DMS53 treated with DMSO at 0.1 percent for 48 hours (cell line): ENCODE measurements at regions not wholly inside any gene's neighbourhood (a gene's known extent, or its start where the extent isn't known, plus 50 kb on each side); places are given as distances from the start of the nearest gene placed in this dataset.
"Not testable (repeated sequence)": the region's sequence is repeated elsewhere in the genome, so short reads cannot be mapped to it uniquely, and the experiment has no call there.

ENCODE experiments used
- DNase-seq: peaks from one replicate; lab custom pipeline; 2025; ENCODE audit not compliant: unreplicated experiment; lab: John Stamatoyannopoulos, UW

DNA sequence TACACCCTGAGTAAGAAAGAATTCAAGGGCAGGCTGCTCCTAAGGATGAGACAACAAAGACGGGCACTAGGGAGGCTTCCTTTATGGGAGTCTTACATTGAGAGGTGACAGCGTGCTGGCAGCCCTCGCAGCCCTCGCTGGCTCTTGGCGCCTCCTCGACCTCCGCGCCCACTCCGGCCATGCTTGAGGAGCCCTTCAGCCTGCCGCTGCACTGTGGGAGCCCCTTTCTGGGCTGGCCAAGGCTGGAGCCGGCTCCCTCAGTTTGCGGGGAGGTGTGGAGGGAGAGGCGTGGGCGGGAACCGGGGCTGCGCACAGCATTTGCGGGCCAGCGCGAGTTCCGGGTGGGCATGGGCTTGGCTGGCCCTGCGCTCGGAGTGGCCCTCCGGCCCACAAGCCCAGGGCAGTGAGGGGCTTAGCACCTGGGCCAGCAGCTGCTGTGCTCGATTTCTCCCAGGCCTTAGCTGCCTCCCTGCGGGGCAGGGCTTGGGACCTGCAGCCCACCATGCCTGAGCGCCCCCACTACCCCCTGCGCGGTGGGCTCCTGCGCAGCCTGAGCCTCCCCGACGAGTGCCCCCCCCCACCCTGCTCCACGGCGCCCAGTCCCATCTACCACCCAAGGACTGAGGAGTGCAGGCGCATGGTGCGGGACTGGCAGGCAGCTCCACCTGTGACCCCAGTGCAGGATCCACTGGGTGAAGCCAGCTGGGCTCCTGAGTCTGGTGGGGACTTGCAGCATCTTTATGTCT, 75.3 kb downstream of the BARX1 start:
- not testable (repeated sequence) for DNase-seq

DNA sequence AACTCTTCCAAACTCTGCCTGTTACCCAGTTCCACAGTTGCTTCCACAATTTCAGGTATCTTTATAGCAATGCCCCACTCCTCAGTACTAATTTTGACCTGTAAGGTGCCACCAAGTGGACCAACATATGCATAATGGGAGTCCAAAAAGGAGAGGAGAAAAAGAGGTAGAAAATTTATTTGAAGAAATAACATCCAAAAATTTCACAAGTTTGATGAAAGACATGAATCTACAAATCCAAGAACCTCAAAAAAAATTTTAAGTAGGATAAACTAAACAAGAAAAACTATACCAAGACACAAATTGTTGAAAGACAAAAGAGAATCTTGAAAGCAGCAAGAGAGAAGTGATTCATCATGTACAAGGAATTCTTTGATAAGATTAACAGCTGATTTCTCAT, 79.8 kb downstream of the BARX1 start:
- DNase-seq: no peak

DNA sequence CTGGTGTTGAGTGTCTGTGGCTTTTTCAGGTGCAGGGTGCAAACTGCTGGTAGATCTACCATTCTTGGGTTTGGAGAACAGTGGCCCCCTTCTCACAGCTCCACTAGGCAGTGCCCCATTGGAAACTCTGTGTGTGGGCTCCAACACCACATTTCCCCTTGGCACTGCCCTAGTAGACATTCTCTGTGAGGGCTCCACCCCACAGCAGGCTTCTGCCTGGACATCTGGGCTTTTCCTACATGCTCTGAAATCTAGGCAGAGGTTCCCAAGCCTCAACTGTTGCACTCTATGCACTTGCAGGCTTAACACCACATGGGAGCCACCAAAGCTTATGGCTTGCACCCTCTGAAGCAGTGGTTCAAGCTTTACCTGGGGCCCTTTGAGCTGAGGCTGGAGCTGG, 80.9 kb downstream of the BARX1 start:
- DNase-seq: no peak

GRCh38 chr9:93871286-93871685, 83.9 kb downstream of the BARX1 start:
- DNase-seq: no peak

DNA sequence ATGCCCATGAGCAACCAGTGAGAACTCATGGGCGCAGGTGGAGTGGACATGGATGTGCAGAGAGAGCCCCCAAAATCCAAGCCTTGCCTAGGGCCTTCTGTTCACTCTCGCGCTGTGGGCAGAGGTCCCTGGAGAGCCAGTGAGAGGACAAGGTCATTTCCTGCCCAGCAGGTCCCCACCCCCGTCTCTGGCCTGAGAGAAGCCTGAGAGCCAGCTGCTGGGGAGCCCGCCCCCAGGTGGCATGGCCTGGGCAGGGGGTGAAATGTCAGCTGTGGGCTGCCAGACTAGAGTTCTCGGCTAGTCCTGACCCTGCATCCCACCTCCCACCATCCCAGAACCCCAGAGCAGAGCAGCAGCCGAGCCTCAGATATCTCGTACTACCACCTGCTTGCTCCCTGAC, 85.3 kb downstream of the BARX1 start:
- no peak for DNase-seq

GRCh38 chr9:93869088-93869487, 86.1 kb downstream of the BARX1 start:
- no peak for DNase-seq

DNA sequence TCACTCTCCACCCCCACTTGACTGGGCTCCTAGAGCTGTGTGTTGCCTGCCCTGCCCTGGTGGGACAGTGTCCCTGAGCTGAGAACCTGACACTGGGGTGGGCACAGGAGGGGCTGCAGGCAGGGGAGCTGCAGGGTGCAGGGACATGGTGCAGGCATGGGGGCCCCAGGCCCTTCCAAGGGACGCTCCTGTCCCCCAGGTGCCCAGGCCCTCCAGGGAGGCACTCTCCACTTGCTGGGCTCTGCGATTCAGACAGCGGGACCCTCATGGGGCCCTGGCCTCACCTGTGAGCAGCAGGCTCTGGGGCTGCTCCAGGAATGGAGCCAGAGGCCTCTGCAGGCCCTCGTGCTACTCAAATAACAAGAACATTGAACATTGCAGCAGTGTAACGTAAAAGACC, 89.4 kb downstream of the BARX1 start:
- DNase-seq: no peak

- no peak for DNase-seq
These were observed 89.9 kb downstream of the BARX1 start for GRCh38 chr9:93865245-93865644.

- DNase-seq: no peak
These were observed 90.3 kb downstream of the BARX1 start for GRCh38 chr9:93864840-93865239.

DNA sequence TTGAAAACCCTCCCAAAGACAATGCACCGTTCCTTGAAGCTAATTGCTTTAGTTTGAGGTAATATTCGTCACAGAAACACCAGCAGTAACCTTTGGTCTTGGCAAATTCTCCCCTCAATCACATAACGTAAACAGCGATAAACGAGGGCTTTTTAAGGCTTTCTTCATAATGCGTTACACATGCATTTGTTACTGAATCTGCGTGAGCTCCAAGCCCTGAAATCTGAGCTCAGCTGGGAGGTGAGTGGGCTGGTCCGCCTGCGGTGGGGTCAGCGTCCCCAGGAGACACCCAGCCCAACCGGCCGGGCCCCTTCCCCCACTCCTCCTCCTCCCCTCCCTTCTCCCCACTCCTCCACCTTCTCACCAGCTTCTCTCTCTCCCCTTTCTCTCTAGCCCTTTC, 91.1 kb downstream of the BARX1 start:
- no peak for DNase-seq

- no peak for DNase-seq
These were observed 92.1 kb downstream of the BARX1 start for GRCh38 chr9:93862877-93863545.

DNA sequence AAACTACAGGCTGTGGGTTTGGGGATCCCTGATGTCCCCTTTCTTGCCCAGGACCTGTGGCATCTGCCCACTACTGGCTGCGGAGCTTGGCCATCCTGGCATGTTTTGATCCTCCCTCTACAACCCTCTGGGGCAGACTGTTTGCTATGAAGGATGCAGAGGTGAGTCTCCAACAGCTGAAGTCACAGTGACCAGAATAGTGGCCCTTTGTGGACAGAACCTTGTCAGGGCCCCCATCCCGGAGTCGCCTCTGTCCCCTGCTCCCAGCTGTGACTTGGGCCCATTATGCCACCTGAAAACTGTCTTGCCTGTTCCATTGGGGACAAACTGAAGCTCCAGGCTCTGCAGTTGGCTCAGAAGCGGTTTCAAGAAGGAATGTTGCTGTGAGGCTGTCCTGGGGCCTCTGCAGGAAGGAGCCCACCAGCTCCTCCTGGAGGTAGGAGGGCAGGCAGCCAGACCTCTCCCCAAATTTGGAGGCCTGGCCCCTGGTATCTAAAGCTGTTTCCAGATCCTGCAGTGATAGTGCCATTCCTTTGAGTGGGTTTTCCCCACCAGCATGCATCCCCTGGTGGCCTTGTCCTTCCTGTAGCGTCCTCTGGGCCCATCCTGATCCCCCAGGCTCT, 93.3 kb downstream of the BARX1 start:
- no peak for DNase-seq

DNA sequence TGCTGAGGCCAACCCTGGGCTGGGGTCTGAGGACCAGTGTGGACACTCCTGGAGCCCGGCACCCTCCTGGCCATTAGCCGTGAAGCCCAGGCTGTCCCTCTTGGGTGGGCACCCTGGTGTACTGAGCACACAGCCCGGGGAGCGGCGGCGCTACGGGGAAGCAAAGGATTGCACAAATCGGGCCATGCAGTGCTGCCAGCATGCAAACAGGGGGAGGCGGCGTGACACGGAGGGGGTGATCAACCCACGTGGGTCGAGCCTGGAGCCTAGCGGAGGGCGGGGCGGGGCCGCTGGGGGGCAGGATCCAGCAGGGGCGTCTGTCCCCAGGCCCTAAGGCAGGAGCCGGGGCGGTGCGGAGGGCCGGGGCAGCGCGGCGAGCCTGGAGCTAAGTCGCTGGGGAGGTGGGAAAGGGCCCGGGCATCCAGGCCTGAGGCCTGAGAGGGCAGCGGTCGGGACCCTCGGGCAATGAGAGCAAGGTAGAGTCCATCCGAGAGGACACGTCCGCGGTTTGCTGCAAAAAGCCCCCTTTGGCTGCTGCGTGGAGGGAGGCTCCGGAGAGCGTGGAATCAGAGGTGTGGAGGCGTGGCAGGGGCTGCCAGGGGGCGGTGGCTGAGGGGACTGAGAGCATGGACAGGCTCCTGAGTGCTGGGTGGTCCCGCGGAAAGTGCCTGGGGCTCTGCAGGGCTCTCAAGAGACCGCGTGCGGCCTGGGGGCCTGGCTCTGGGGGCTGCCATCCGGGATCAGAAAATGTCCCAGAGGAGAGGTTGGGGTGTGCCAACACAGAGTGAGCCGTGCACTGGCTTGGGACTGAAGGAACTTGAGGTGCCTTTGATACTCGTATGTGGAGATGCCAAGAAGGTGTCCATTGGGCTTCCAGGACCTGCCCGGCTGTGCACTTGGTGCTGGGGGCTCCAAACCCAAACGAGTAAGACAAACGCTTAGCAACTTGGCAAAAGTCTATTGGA, 94.2 kb downstream of the BARX1 start:
- no peak for DNase-seq

- DNase-seq: no peak
These were observed 95.5 kb downstream of the BARX1 start for GRCh38 chr9:93859431-93860215.

DNA sequence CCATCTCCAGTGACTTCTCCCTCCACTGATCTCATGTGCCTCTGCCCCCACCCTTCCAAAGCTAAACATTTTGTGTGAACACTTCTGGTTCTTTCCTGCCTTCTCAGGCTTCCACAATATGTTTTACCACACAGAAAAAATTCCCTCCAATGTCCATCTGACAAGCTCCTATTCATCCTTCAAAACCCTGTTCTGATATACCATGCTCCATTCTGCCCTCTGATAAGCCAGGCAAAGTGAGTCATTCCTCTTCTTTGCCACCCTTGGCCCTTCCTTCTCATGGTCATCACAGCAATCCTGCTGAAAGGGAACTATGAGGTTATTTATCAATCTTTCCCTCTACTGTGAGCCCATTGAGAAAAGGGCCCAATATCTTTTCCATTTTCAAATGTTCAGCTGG, 97.6 kb downstream of the BARX1 start:
- DNase-seq: no peak

GRCh38 chr9:93852728-93853127, 102.4 kb downstream of the BARX1 start:
- DNase-seq: no peak

GRCh38 chr9:93846349-93846748, 108.8 kb downstream of the BARX1 start:
- DNase-seq: no peak

- DNase-seq: no peak
These were observed 111.8 kb downstream of the BARX1 start for GRCh38 chr9:93843396-93843795.

DNA sequence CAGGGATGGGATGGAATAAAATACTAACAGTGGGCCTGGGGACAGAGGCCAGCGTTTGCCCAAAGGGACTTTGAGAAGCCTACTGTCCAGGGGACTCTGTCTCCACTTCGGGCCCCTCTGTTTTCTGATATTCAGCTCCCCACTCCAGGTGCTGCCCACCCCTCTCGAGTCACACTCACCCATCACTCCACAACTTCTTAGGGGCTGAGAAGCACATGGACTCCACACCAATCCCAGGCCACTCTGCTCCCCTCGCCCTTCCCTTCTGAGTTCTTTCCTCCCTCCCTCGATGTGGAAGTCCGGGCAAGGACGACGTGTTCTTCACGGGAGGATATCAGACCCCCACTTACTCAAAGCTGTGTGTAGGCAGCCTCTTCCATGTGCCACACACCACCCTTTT, 124.5 kb downstream of the BARX1 start:
- DNase-seq: no peak

GRCh38 chr9:93830012-93830596, 125.1 kb downstream of the BARX1 start:
- no peak for DNase-seq
